NCI-H345 (cell line): ENCODE measurements at regions not wholly inside any gene's neighbourhood (a gene's known extent, or its start where the extent isn't known, plus 50 kb on each side); places are given as distances from the start of the nearest gene placed in this dataset.

Experiments
- DNase-seq: peaks from one replicate; lab custom pipeline; 2025; lab: John Stamatoyannopoulos, UW

DNA sequence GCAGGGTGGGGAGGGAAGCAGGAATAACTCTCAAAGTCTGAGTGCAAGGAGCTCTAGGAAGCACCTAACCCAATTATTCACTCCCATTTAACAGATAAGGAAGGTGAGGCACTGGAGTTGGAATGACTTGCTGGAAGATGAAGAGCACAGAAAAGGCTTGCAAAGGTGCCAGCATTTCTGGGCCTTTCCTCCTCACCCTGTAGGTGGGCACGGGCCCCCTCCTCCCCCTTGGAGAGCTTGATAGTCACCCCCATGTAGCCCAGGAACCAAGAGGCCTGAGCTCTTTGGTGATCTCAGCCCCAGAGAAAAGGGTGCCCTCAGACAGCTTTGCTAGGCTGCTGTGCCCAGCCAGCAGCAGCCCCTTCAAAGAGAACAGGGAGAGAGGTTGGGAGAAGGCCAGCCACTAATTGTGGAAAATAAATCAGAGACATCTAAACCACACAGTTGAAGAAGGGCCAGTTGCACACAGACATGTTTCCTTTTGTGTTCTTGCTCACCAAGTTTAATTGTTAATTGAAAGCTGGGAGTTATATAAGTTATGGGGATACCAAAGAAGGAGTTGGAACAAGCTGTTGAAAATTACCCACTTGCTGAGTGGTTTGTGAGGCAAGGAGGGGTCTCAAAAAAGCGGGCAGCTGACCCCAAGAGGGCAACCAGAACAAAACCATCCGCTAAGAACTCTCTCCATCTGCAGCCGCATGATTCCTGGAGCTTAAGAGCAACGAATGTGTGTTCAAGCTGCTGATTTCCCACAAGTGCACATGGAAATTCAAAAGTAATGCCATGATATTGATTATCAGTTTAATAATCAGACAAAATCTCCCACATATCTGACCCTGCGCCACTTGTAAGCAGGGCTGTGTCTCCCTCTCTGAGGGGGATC, 77.0 kb downstream of the MRPL14 start:
- DNase-seq, result no peak

- no peak for DNase-seq
Observed at GRCh38 chr6:44049163-44049988, 77.9 kb downstream of the MRPL14 start.

- no peak for DNase-seq
Observed at GRCh38 chr6:44048277-44048676, 79.0 kb downstream of the MRPL14 start.

DNA sequence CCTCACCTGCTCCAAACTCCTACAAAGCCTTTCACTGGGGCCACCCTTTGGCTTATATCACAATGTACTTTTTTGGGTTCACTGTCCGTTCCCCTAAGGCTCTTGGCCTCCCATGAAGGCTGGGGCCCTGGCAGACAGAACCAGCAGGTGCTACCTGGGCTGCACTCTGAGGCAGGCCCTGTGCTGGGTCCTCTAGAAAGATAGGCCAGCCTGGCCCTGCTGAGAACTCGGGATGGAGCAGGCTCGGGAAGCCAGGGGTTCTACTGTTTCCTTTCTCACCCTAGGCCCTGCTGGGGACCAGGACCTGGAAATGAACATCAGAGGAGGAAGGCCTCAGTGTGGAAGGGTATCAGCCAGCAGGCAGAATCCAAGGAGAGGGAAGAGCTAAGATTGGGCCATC, 79.5 kb downstream of the MRPL14 start:
- DNase-seq, result no peak

DNA sequence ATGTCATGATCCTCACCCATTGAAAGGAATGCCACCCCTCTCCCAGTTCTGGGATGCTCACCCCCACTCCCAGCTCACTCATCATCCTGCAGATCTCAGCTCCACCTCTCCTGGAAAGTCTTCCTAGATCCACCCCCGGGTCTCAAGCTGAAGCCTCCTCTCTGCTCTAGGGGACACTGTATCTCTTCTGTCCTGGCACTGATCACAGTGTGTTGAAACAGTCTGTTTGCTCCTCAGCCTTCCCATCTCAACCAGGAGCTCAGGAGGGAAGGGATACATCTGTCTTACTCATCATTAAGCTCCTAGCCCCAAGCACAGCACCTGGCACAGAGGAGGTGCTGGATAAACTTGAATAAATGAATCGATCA, 80.1 kb downstream of the MRPL14 start:
- DNase-seq, result no peak

DNA sequence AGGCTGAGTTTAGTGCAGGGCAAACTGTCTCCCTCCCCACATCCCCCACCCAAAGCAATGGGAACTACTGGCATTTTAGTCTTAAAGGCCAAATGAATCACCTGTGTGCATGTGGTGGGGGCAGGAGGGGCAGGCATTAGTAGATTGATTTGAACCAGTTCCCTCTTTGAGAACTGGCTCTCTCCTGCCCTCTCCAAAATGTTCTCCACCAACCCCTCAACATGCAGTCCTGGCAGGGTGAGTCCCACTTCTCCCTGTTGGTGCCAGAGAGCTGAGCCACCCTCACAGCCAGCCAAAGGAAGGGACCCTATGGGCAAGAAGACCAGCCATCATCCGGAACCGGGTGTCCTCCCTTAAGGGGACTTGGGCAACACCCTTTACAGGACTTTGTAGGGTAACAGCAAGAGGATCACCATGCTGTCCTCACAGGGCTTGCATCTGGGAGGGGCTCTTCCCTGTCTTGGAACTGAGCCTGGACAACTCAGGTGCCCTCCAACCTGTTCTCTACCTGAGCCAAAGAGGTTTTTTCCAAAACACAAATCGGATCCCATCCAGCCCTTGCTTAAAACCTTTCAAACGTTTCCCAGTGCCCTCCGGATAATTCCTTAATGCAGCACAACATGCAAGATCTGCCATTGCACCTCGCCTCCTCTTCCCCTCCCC, 80.6 kb downstream of the MRPL14 start:
- no peak for DNase-seq

DNA sequence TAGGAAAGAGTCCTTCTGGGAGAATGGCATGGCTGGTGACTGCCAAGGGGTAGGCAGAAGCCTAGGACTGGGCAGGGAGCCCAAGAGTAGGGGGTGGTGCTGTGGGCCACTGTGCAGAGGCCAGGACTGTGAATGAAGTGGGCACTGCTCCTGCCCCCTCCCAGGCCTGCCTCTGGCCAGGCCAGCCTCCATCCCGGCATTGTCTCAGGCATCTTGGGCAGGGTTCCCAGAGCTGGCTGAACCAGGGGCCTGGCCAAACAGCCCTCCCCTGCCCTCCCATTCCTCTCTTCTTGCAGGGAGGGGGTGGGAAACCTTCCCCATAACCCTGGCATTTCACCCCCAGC, 81.6 kb downstream of the MRPL14 start:
- DNase-seq, result no peak

DNA sequence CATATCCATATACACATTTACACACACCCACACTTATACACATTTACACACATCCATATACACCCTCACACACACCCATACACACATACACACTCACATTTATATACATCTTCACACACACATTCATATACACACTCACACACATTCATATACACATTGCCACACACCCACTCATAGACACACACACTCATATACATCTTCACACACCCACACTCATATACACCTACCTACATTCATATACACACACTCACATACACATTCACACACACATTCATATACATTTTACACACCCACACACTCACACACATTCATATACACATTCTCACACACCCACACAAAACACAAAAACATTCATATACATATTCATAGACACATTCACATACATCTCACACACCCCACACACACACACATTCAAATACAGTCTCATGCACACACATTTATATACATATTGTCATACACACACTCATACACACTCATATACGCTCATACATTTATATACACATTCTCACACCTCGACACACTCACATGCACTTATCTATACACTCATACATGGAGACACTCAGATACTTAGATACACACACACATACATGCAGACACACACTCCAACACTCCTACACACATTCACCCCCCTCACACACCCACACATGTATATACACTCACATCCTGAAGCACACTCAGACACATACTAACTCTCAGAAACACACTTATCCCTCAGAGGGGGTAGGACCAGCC, 82.1 kb downstream of the MRPL14 start:
- no peak for DNase-seq

GRCh38 chr6:44044154-44044539, 83.1 kb downstream of the MRPL14 start:
- DNase-seq, result no peak

GRCh38 chr6:44043479-44044153, 83.6 kb downstream of the MRPL14 start:
- DNase-seq, result no peak

DNA sequence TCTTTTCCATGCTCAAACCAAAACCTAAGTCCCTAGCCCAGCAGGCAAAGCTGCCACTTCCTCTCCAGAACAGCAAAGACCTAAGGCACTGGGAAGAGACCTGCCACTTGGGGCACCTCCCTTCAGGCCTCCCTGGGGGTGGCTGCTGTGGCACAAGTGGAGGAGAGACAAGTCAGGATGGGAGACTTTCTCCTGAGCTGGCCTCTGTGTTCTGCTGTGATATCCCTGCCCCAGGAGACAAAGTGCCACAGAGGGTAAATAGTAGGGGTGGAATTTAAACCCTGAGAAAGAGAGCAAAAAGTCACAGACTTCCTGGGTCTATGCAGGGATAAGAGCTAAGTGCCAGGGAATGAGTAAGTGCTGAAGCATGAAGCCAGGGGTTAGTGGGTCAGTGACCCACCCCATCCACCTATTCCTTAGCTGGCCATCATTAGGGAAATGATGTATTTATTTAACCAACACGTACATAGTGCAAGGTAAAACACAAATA, 84.2 kb downstream of the MRPL14 start:
- no peak for DNase-seq

- no peak for DNase-seq
Observed at GRCh38 chr6:44042261-44042988, 84.8 kb downstream of the MRPL14 start.

- DNase-seq, result no peak
Observed at GRCh38 chr6:44041461-44042260, 85.6 kb downstream of the MRPL14 start.

- DNase-seq, result no peak
Observed at GRCh38 chr6:44040786-44041185, 86.5 kb downstream of the MRPL14 start.

DNA sequence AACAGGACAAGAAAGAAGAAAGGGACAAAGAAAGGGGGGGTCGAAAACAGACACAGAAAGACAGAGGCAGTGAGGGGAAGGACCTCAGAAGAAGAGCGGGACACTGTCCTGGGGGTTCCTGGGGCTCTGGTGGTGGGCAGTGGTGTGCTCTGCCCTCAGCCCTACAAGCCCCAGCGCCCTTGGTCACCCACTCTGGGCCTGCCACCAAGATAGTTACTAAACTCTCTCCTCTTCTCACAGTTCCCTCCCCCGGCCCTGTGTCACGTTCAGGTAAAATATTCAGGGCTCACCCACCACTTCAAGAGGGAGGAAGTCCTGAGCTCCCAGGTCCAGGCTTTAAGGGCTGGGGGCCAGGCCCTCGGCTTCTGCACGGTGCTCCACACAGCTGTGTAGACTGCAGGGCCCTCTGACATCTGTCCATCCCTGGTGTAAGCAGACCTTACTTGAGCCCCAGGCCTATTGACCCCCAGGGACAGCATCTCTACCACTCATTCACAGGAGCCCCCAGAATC, 87.4 kb downstream of the MRPL14 start:
- no peak for DNase-seq

DNA sequence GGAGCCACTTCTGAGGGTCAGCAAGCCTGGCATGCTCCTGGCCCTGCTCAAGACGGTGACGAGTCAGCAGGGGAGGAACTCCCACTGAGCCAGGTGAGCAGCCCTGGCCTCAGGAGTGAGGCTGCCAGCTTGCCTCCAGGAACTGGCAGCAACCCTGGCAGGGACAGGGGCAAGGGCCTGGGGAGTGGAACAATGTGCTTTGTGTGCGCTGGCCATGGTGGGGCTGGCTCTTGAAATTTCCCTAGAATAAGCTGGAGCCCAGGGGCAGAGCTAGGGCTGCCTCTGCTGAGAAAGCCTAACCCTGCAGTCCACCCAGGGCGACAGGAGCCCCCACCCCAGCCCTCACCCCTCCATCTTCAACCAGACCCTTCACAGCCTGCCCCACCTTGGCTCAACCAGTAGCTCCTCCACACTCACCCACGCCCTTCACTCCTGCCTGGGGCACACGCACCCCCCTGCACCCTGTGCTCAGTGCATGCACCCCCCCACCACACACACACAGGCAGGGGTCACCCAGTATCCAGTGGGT, 88.0 kb downstream of the MRPL14 start:
- DNase-seq, result no peak

- no peak for DNase-seq
Observed at GRCh38 chr6:44038543-44039065, 88.6 kb downstream of the MRPL14 start.

GRCh38 chr6:44037847-44038542, 89.3 kb downstream of the MRPL14 start:
- no peak for DNase-seq
